GM18951 (cell line): ENCODE measurements at regions not wholly inside any gene's neighbourhood (a gene's known extent, or its start where the extent isn't known, plus 50 kb on each side); places are given as distances from the start of the nearest gene placed in this dataset.

ENCODE experiments used
- POLR2A ChIP-seq: IDR thresholded peaks from 4 replicates; pipeline ENCODE4 v1.6.1; 2011; ENCODE audit warnings: mild to moderate bottlenecking; ENCODE audit not compliant: insufficient read length, insufficient read depth; ENCODE audit errors: extremely low read depth
- in situ Hi-C: fragments of 300-500 bp; cut with MboI; formaldehyde crosslinking; loops from one replicate; pipeline ENCODE4 v1.12.0; 2022; ENCODE audit warnings: low sequenced_read_pairs, mixed read lengths, inconsistent platforms; ENCODE audit not compliant: unreplicated experiment

GRCh38 chr5:53378590-53379247 is 101.7 kb upstream of the FST start:
- TF ChIP-seq POLR2A: no peak
- in situ Hi-C loops: no loop called here

- no peak for TF ChIP-seq POLR2A
- in situ Hi-C loops: no loop called here
These were observed 94.1 kb upstream of the FST start for GRCh38 chr5:53386341-53386740.

GRCh38 chr5:53389093-53389492 is 91.3 kb upstream of the FST start:
- in situ Hi-C loops: no loop called here
- no peak for TF ChIP-seq POLR2A

GRCh38 chr5:53392073-53392472 is 88.4 kb upstream of the FST start:
- in situ Hi-C loops: no loop called here
- TF ChIP-seq POLR2A: no peak

GRCh38 chr5:53394808-53395207 is 85.6 kb upstream of the FST start:
- in situ Hi-C loops: no loop called here
- no peak for TF ChIP-seq POLR2A

GRCh38 chr5:53397141-53397757 is 83.2 kb upstream of the FST start:
- in situ Hi-C loops: no loop called here
- TF ChIP-seq POLR2A: no peak

- in situ Hi-C loops: no loop called here
- no peak for TF ChIP-seq POLR2A
These were observed 82.6 kb upstream of the FST start for GRCh38 chr5:53397845-53398244.

GRCh38 chr5:53399926-53400697 is 80.3 kb upstream of the FST start:
- TF ChIP-seq POLR2A: no peak

GRCh38 chr5:53403291-53403690 is 77.1 kb upstream of the FST start:
- TF ChIP-seq POLR2A: no peak
- in situ Hi-C loops: no loop called here

More at GRCh38 chr5:53399926-53400697, 80.3 kb upstream of the FST start:
- in situ Hi-C loops: no loop called here

GRCh38 chr5:53403758-53404157 is 76.7 kb upstream of the FST start:
- in situ Hi-C loops: no loop called here
- TF ChIP-seq POLR2A: no peak

GRCh38 chr5:53405396-53405795 is 75.0 kb upstream of the FST start:
- in situ Hi-C loops: no loop called here
- TF ChIP-seq POLR2A: no peak

GRCh38 chr5:53406630-53407316 is 73.7 kb upstream of the FST start:
- in situ Hi-C loops: no loop called here
- TF ChIP-seq POLR2A: no peak

- in situ Hi-C loops: no loop called here
- TF ChIP-seq POLR2A: no peak
These were observed 73.1 kb upstream of the FST start for GRCh38 chr5:53407373-53407772.
